T-helper 9 cell (primary cell): ENCODE measurements at regions not wholly inside any gene's neighbourhood (a gene's known extent, or its start where the extent isn't known, plus 50 kb on each side); places are given as distances from the start of the nearest gene placed in this dataset.
"Not testable (repeated sequence)": the region's sequence is repeated elsewhere in the genome, so short reads cannot be mapped to it uniquely, and the experiment has no call there.

Source experiments
- DNase-seq: peaks from one replicate; pipeline ENCODE4 v3.0.0-alpha.2; 2020

DNA sequence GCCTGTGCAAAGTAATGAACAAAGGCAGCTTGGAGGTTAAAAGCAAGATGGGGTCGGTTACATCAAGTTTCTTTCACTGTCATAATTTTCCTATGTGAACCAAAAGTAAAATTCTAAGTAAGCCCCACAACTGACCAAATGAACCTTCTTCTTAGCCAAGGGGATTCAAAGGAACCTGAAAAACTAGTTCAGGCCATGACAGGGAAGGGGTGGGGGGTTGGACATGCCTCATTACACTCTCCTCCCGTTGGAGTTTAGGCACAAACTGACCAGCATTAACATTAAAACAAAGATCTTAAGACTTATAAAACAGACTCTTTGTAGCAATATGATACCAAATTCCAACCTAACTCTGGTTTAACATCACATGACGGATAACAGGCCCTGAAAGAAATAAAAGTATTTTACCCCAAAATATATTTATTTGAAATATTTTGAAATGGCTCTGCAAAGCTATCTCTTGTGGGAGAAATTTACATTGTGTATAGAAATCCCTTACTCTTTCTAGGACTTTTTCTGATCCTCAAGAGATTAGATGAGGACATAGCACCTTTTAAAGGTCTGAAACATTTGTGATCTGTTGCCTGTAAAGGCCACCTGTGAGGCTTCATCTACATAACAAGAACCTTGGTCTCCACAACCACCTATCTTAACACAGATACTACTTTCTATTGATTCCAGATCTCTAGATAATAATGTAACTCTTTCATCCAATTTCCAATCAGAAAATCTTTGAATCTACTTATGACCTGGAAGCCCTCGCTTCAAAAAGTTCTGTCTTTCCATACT lies 1829.0 kb upstream of the MIR17HG start:
- no peak for DNase-seq

GRCh38 chr13:89520468-89520867 lies 1827.0 kb upstream of the MIR17HG start:
- DNase-seq = no peak

GRCh38 chr13:89521672-89522071 lies 1825.8 kb upstream of the MIR17HG start:
- not testable (repeated sequence) for DNase-seq

DNA sequence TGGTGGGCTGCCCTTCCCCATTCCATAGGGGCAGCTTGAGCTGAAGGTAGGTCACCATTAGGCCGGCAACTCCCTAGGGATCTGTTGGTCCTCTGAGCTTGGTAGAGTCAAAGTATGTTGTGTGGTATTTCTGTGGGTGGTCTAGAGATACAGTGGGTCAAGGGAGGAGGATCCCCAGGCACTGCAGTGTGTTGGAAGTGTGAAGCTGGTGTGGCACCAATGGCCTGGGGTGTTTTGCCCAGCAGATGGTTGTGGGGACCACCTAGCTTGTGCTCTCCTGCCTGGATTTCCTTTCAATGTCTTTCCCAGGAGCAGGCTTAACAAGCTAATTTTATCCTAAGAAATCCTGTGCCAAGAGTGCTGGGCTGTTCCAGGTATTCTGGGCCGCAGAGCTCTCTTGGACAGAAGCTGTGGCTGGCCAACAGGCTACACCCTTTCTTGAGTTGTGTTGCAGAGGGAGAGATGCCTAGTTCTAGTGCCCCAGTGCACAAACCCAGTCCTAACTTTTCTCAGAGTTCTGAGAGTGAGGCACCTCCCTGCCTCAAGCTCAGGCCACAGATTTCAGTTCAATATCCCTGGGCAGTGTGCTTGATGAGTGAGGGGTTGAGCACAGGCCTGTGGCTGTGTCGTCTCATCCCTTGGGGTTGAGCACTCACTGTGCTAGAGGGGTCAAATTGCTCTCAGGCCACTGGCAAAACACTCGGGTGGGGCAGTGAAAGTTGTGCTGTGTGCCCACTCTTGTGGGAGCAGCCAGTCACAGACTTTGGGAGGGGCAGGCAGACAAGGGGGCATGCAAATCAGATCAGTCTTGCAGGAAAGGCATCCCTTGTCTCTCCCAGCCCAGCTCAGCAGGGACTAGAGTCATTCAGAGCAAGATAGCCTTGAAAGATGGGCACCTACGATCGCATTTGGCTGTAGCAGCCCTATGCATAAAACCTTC lies 1806.1 kb upstream of the MIR17HG start:
- no peak for DNase-seq

- DNase-seq = no peak
Observed at GRCh38 chr13:89550938-89551337, 1796.5 kb upstream of the MIR17HG start.

GRCh38 chr13:89554801-89555200 lies 1792.7 kb upstream of the MIR17HG start:
- DNase-seq = no peak

DNA sequence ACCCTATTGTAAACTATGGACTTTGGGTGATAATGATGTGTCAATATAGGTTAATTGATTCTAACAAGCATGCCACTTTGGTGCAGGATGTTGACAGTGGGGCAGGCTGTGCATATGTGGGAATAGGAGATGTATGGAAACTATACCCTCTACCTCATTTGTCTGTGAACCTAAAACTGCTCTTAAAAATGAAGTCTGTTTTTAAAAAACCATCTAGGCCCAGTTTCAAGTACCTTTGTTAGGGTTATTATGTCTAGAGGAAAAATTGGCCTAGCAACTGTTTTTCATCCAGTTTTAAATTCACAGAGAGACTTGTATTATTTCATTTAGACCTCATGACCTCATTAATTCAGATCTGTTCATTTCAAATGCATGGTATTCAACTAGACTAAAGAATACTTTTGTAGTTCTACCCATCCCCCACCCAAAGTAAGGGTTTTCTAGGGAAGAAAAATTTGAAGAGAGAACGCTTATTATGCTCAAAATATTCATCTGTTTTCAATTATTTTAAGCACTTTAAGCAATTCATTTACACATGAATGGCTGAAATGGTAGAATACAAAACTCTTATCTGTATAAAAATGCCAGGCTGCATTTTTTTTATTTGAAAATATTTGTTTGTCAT lies 1781.9 kb upstream of the MIR17HG start:
- no peak for DNase-seq

- no peak for DNase-seq
Observed at GRCh38 chr13:89567025-89567424, 1780.5 kb upstream of the MIR17HG start.

GRCh38 chr13:89568276-89568675 lies 1779.2 kb upstream of the MIR17HG start:
- no peak for DNase-seq

- DNase-seq = no peak
Observed at GRCh38 chr13:89568746-89569145, 1778.7 kb upstream of the MIR17HG start.

- no peak for DNase-seq
Observed at GRCh38 chr13:89571676-89572075, 1775.8 kb upstream of the MIR17HG start.

DNA sequence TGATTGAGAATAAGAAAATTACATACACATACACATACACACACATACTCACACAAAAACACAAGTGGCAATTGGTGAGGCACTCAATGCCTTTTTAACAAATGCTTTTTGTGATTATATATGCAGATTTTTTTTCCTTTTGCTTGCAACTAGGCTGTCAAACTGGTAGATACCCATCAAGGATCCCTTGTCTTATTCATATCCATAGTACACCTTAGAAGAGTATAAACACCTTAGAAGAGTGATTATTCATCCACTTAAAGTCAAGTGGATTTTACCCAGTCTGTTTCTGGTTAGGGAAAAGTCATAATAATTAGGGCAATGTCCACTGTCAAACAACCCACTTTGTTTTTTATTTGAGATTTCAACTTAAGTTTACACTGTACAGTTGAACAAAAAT lies 1773.4 kb upstream of the MIR17HG start:
- DNase-seq = no peak

- no peak for DNase-seq
Observed at GRCh38 chr13:89577301-89577700, 1770.2 kb upstream of the MIR17HG start.

DNA sequence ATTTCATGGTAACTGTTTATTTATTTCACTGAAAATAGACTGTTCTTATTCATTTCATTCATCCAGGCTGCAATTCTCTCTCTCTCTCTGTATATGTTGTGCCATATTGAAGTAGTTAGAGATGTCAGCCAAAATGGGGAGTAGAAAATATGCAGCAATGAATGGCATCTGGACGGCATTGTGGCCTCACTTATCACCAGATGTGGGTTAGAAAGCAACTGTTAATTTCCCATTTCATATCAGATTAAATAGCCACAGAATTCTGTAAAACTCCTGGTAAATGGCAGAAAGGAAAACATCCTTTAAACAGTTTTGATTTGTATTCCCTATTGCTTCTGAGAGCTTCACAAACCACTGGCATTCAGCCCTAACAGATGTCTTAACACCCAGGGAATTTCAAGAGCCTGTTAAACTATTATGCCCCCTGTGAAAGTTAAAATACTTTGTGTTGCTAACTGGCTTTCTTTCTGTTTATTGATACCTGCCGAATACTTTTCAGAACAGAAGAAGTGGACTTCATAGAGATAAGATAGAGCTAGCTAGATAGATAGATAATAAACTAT lies 1763.3 kb upstream of the MIR17HG start:
- DNase-seq = no peak

GRCh38 chr13:89602655-89603054 lies 1744.8 kb upstream of the MIR17HG start:
- DNase-seq = no peak

DNA sequence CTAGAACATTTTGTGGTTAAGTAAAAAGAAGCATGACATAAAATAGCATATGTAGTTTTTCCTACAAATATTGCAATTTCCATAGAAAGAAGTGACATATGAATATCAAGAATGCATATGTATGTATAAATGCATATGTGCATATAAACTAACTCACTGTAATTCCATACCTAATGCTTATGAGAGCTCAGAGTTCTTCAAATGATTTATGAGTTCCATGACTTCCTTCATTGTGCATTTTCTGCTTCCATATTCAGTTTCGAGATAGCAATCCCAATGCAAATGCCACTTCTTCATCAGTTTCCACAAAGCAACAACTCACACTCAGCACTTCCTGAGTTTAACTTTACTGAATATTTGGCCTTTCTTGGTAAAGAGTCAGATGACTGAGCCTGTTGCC lies 1744.3 kb upstream of the MIR17HG start:
- no peak for DNase-seq

- DNase-seq = no peak
Observed at GRCh38 chr13:89609318-89609717, 1738.2 kb upstream of the MIR17HG start.

- DNase-seq = no peak
Observed at GRCh38 chr13:89610331-89610730, 1737.2 kb upstream of the MIR17HG start.

DNA sequence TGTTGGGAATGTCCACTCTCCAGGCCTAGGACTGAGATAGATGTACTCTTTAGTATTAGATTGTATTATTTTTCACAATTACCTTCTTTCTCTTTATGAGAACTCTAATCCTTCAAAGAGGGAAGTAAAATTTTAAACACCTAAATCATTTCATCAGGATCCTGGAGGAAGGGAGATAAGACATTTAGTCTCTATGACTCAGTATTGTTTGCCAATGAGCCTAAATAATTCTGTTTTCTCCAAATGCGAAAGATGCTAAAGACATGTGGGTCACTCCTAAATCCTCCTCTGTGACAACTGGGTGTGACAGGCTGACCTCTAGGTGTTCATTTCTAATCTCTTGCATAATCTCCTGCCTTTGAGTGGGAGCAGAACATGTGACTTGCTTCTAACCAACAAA lies 1736.6 kb upstream of the MIR17HG start:
- DNase-seq = no peak

DNA sequence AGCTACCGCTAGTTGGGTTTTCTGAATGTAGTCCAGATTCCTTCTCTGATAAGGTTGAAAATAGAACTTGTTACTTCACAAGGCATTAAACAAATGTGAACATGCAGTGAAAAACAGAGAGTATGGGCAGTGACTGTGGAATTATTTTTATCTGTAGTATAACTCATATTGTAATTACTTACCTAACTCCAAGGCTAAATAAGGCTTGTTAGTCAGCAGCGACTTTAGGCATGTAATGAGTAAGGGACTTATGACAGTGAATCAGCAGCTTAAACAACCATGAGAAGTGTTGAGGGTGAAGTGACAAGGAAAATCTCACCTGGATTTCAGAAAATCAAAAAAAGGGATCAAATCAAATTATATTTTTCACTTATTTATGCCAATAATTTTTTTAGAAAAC lies 1719.5 kb upstream of the MIR17HG start:
- no peak for DNase-seq

DNA sequence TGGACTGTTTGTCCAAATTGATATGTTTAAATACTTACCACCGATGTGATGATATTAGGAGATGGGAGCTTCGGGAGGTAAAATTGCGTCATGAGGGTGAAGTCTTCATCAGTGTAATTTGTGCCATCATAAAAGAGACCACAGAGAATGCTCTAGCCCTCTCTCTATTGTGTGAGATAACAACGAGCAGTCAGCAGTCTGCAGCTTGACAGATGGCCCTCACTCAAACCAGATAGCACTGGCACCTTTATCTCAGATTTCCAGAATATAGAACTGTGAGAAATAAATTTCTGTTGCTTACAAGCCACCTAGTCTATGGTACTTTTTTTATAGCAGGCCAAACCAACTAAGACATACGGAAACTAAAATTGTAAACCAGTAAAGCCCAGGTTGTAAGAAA lies 1718.9 kb upstream of the MIR17HG start:
- DNase-seq = no peak

DNA sequence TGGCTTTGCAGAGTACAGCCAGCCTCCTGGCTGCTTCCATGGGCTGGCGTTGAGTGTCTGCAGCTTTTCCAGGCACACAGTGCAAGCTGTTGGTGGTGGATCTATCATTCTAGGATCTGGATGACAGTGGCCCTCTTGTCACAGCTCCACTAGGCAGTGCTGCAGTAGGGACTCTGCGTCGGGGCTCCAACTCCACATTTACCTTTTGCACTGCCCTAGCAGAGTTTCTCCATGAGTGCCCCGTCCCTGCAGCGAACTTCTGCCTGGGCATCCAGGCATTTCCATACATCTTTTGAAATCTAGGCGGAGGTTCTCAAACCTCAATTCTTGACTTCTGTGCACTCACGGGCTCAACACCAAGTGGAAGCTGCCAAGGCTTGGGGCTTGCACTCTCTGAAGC lies 1697.3 kb upstream of the MIR17HG start:
- no peak for DNase-seq

- no peak for DNase-seq
Observed at GRCh38 chr13:89660752-89661151, 1686.7 kb upstream of the MIR17HG start.
